IPS DF 19.7 (cell line): ENCODE measurements at regions not wholly inside any gene's neighbourhood (a gene's known extent, or its start where the extent isn't known, plus 50 kb on each side); places are given as distances from the start of the nearest gene placed in this dataset.

Source experiments
- DNase-seq: peaks from one replicate; pipeline ENCODE4 v3.0.0-alpha.2; 2013; ENCODE audit warnings: low read depth, low spot score

DNA sequence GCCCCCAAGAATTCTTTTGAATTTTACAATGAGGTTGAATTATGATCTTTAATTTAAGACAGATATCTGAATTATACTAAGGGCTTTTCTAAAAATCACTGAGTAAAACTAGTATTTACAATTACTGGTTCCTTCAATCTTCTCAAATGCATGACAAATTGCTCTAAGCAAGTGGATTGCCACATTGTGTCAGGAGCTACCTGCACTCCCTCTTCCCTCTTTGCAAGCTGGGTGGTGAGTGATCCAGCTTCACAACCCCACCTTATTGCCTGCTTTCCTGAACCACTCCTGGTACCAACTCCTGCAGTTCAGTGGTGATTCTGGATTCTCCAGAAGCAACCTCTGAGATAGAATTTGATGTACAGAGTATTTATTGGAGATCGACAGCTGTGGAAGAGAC lies 49.9 kb upstream of the SERP2 start:
- DNase-seq: no peak
